HUES64 (cell line): ENCODE measurements at regions not wholly inside any gene's neighbourhood (a gene's known extent, or its start where the extent isn't known, plus 50 kb on each side); places are given as distances from the start of the nearest gene placed in this dataset.

Source experiments
- H3K27ac ChIP-seq: 2 replicates; pipeline ENCODE4 v1.7.0; 2013; ENCODE audit warnings: low read depth, low read length, inconsistent platforms
- H3K27me3 ChIP-seq: 2 replicates; pipeline ENCODE4 v1.6.1; 2013; ENCODE audit warnings: mild to moderate bottlenecking, low read length; ENCODE audit not compliant: insufficient read depth
- H3K36me3 ChIP-seq: 2 replicates; pipeline ENCODE4 v1.6.1; 2013; ENCODE audit warnings: mild to moderate bottlenecking, low read length; ENCODE audit not compliant: insufficient read depth
- H3K4me1 ChIP-seq: 2 replicates; pipeline ENCODE4 v1.6.1; 2013; ENCODE audit warnings: mild to moderate bottlenecking, low read length, moderate library complexity; ENCODE audit not compliant: insufficient read depth
- H3K4me3 ChIP-seq: 2 replicates; pipeline ENCODE4 v1.5.1; 2013; ENCODE audit warnings: mild to moderate bottlenecking, low read length, moderate library complexity
- H3K9ac ChIP-seq: 2 replicates; pipeline ENCODE4 v1.6.1; 2013; ENCODE audit warnings: mild to moderate bottlenecking, low read depth, low read length
- H3K9me3 ChIP-seq: 2 replicates; pipeline ENCODE4 v1.6.1; 2013; ENCODE audit warnings: low read depth, low read length; ENCODE audit not compliant: insufficient read depth
- WGBS: fragments of 150-250, 120-280 bp; methylation state at CpG from one replicate; pipeline ENCODE4 v1.1.7; 2013; ENCODE audit warnings: missing lambda C conversion rate; 5-methylcytosine and 5-hydroxymethylcytosine counted together

DNA sequence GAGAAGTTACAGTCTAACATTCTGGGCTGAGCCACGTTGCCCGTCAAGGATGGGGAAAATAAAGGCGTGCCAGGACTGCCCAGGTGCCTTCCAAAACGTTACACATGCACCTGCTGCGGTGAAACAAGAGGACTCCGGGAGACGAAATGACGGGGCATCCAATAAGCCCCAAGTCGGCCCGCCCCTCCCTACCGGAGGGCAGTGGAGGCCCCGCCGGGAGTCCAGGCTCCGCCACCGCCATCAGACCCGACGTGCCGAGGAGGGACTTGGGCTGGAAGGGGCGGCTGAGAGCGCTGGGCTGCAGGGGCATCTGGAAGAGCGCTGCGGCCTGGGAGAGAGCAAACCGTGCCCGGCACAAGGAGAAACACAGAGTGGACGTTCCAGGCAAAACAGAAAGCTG is 112.5 kb upstream of the GPC1 start:
- Histone ChIP-seq H3K9ac (no peak overlapping the region), H3K9me3 (no peaks in the 10 kb centered on the region), H3K4me1 (0 out of 2 replicates have a peak, but pooled peaks cover 4% of the 10 kb centered on the region), H3K27me3 (no peaks in the 10 kb centered on the region), H3K36me3 (no peaks in the 10 kb centered on the region), H3K4me3 (no peak overlapping the region), H3K27ac (no peak overlapping the region)
- 94% methylated on average over 25 of the region's 25 CpGs for WGBS

DNA sequence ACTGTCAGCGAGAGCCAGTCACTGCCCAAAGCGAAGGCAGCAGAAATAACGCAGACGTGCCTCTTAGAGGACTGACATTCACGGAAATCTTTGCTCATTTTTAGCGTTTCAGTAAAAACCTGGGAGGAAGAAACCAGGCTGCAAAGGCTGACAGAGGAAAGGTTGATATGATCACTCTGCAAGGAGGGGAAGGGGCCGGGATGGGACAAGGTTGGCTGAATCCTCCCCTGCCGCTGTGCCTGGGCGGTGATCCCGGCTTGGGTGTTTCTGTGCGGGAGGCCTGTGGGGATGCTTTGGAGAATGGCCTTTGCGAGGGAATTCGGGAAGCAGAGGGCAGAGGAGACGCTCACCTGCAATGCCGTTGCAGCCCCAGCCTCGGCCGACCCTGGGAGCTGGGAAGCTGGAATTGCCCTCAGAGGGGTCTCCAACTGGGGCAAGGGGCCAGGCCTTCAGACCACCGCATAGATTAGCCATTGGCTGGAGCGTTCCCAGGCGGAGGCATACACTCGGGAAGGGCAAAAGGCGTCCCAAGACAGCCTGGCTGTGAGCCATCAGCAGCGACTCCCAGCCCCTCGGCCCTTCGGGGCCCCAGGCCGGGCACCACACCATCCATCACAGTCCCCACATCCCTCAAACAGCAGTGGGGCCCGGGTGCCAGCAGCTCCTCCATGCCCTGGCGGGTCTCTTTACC is 111.7 kb upstream of the GPC1 start:
- 92% methylated on average over 28 of the region's 28 CpGs for WGBS

DNA sequence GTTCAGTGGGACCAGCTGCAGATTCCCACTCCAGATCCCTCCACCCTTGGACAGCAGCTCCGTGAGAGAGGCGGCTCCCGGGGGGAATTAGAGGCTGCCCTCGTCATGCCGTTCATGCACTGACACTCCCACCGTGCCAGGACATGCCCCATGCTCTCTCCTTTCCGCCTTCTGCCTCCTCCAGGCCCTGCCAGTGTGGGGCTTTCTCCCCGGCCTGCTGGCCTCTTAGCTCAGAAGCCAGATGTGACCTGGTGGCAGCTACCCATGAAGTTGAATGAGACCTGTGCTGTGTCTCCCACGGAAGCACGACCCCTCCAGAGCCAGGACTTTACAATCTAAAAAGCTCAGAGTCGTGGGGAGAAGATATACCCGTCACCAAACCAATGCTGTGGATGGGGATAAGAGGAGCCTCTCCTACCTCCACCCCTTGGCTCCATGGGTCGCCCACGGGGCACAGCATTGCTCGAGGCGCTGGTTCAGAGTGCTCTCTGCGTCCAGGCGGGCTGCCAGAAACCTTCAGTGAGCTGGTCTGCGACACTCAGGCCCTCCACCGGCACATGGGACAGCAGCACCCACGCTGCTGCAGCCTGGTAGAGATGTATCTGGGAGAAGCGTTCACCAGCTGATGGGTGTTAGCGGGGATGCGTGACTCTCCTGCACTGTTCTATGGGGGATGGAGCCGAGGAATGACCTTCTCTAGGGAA is 111.0 kb upstream of the GPC1 start:
- no peak overlapping the region for H3K4me3 ChIP-seq
- no peaks in the 10 kb centered on the region for H3K36me3 ChIP-seq
- WGBS = 91% methylated on average over 25 of the region's 25 CpGs

More for the DNA sequence above, 111.7 kb upstream of the GPC1 start:
- no peaks in the 10 kb centered on the region for H3K36me3 ChIP-seq
- H3K27me3 ChIP-seq = no peaks in the 10 kb centered on the region
- H3K27ac ChIP-seq = no peak overlapping the region
- no peaks in the 10 kb centered on the region for H3K9me3 ChIP-seq
- H3K4me3 ChIP-seq = no peak overlapping the region
- H3K9ac ChIP-seq = no peak overlapping the region
- H3K4me1 ChIP-seq = 0 out of 2 replicates have a peak, but pooled peaks cover 4% of the 10 kb centered on the region

DNA sequence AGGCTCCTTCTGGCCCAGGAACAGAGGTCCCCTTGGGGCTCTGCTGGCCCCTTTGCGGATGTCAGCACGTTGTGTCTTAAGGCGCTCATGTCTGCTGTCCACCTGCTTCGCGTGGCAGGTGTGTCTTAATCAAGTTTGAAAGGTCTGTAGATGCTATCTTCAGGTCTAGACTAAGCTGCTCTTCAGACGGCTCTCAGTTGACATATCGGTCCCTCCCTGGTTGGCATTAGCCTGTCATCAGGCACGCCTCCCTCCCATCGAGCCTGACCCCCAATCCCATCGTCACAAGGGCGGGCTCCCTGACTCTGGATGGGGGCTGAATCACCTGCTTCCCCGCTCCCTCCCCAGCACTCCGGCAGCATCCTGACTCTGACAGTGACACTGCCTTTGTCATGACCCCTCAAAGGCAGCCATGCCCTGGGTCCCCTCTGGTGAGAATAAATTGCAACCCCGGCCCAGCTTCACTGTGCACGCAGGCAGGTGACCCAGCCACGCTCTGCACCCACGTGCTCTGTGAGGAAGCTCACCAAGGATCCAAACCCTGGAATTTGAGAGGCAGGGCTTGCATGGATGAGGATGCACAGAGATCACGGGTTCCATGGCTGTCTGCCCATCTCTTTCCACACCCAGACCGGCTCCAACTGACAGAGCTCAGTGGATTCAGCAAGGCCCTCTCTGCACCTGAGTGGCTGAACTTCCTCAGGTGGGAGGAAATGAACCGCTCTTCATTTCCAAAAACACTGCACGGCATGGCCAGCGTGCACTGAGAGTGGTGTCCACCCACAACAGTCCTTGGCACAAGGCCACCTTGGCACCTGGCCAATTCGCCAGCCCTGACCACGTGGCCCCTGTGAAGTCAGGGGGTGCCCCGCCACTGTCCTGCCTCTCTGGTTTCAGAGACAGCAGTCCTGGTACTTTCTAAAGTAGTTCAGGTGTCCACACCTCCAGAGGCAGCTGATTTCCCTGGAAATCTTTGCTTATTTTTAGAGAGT is 110.2 kb upstream of the GPC1 start:
- H3K27me3 ChIP-seq = no peaks in the 10 kb centered on the region
- H3K4me1 ChIP-seq = 0 out of 2 replicates have a peak, but pooled peaks cover 4% of the 10 kb centered on the region
- no peak overlapping the region for H3K4me3 ChIP-seq
- H3K9ac ChIP-seq = no peak overlapping the region
- no peaks in the 10 kb centered on the region for H3K36me3 ChIP-seq
- H3K9me3 ChIP-seq = peaks cover under 1% of the 10 kb centered on the region; the same call in 1 of the 2 replicates
- WGBS = 94% methylated on average over 25 of the region's 25 CpGs
- no peak overlapping the region for H3K27ac ChIP-seq

More for the DNA sequence above, 111.0 kb upstream of the GPC1 start:
- no peaks in the 10 kb centered on the region for H3K27me3 ChIP-seq
- H3K9me3 ChIP-seq = no peaks in the 10 kb centered on the region
- H3K27ac ChIP-seq = no peak overlapping the region
- no peak overlapping the region for H3K9ac ChIP-seq
- H3K4me1 ChIP-seq = 0 out of 2 replicates have a peak, but pooled peaks cover 4% of the 10 kb centered on the region

DNA sequence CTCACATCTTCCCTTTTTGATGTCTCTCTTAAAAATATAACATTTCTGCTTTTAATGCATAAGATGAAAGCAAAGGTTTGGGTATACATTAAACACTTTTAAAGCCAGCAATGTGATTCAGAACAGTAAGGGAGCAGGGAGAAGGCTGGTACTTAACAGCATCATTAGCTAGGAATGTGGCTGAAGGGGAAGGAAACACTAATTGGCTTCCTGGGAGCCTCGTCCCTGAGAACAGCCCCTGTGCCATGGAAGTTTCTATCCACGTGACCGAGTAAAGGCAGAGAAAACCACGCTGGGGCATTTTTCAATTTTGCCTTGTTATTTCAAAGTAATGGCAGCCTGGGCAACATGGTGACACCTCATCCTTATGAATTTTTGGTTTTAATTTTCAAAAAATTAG is 109.2 kb upstream of the GPC1 start:
- Histone ChIP-seq H3K36me3 (no peaks in the 10 kb centered on the region), H3K27ac (no peak overlapping the region), H3K27me3 (no peaks in the 10 kb centered on the region), H3K9me3 (peaks cover 4% of the 10 kb centered on the region; the same call in 1 of the 2 replicates), H3K9ac (no peak overlapping the region), H3K4me1 (no peaks in the 10 kb centered on the region), H3K4me3 (no peak overlapping the region)
- 50% methylated on average over 4 of the region's 4 CpGs for WGBS

DNA sequence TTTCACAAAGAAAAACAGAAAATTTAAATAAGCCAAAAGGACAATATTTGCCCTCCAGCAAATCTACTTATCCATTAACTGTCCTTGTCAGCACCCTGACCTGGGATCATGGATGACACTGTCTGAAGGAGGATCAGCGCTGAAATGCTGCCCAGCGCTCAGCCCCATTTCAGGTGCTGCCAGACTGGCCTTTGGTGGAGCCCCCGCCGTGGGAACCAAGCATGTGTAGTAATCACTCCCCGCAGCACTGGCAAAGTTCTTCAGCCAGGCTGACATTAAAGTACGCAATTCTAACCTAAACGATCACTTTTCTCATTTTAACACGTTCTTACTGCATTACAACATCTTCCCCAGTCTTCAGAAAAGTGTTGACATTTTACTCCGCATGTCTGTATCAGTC is 108.6 kb upstream of the GPC1 start:
- Histone ChIP-seq H3K4me1 (no peaks in the 10 kb centered on the region), H3K36me3 (no peaks in the 10 kb centered on the region), H3K9ac (no peak overlapping the region), H3K27me3 (no peaks in the 10 kb centered on the region), H3K4me3 (no peak overlapping the region), H3K27ac (no peak overlapping the region), H3K9me3 (peaks cover 4% of the 10 kb centered on the region; the same call in 1 of the 2 replicates)
- WGBS = 92% methylated on average over 9 of the region's 9 CpGs

DNA sequence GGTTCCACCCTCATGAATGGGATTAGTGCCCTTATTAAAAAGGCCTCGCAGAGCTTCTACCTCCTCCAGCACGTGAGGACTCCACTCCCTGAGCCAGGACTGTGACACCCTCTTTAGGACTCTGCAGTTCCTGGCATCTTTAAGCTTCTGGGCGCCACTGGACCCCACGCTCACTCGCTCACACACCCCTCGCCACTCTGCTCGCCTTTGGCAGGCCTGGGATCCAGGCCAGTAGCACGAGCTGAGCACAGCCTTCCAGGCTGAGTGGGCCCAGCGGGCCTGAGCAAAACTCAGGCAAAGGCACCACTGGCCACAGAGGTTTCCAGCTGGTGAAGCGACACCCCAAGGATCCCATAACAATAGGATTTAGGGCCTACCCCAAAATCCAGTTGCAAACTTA is 107.9 kb upstream of the GPC1 start:
- Histone ChIP-seq H3K36me3 (no peaks in the 10 kb centered on the region), H3K4me3 (no peak overlapping the region), H3K4me1 (no peaks in the 10 kb centered on the region), H3K9ac (no peak overlapping the region), H3K27me3 (no peaks in the 10 kb centered on the region), H3K27ac (no peak overlapping the region), H3K9me3 (peaks cover 7% of the 10 kb centered on the region; the same call in 1 of the 2 replicates)
- 96% methylated on average over 10 of the region's 10 CpGs for WGBS

DNA sequence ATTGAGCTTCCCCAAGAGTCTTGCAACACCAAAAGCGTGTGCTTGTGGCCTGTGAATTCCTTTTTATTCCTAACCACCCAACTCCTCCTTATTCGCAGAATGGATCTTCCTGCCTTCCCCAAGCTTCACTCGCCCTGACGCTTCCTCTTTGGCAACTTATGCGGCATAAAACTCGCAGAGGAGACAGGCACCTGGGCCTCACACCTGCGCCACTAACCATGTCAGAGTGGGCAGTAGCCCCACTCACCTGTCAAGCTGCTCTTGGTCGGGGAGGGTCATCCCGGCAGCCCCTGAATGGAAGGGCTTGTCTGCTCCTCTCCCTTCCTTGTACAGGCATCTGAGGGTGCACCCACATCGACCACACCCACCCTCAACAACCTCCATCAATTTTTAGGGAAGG is 106.9 kb upstream of the GPC1 start:
- H3K9ac ChIP-seq = no peak overlapping the region
- H3K27ac ChIP-seq = no peak overlapping the region
- peaks cover 7% of the 10 kb centered on the region; the same call in 1 of the 2 replicates for H3K9me3 ChIP-seq
- no peak overlapping the region for H3K4me3 ChIP-seq
- H3K27me3 ChIP-seq = no peaks in the 10 kb centered on the region
- 93% methylated on average over 10 of the region's 10 CpGs for WGBS
- H3K36me3 ChIP-seq = no peaks in the 10 kb centered on the region
- H3K4me1 ChIP-seq = no peaks in the 10 kb centered on the region

DNA sequence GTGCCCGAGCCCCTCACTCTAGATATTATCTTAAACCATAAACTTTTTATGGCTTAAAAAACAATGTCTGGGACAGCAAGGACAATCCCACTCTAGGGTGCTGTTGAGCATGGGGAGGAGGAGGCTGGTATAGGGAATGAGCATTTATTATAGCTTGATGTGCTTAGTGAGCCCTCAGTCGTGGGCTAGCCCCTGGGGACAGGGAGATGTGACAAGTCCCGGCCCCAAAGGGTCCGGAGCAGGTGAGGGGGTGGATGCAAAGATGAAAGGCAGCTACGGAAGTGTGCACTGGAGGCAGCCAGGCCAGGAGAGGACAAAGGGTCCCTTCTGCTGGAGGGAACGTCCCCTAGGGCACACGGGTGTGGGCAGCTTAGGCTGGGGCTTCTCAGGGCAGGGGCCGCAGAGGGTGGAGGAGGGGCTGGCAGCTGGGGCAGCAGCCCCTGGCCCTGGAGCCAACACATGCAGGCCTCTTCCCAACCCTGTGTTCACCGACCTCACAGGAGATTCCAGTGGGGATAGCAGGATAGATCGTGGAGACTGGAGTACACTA is 106.3 kb upstream of the GPC1 start:
- 91% methylated on average over 9 of the region's 10 CpGs for WGBS
- Histone ChIP-seq H3K9ac (no peak overlapping the region), H3K4me3 (no peak overlapping the region), H3K36me3 (no peaks in the 10 kb centered on the region), H3K4me1 (no peaks in the 10 kb centered on the region), H3K27ac (no peak overlapping the region), H3K27me3 (no peaks in the 10 kb centered on the region), H3K9me3 (peaks cover 7% of the 10 kb centered on the region; the same call in 1 of the 2 replicates)

DNA sequence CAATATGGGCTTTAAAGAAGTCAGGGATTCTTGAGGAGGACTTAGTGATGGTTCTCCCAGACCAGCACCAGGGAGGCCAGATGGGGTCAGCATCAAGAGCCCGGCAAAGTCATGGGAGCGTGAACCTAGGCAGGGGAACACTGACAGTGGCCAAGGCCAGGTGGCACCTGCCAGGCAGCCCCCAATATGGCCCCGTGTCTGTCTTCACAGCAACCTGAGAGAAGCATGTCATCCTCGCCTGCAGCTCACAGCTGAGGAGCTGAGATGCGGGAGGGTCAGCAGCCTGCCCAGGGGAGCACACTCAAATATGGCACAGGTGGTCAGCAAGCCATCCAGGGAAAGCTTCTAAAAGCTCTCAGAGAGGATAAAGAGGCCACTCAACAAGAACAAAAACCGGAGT is 105.7 kb upstream of the GPC1 start:
- H3K4me1 ChIP-seq = no peaks in the 10 kb centered on the region
- H3K9ac ChIP-seq = no peak overlapping the region
- H3K27me3 ChIP-seq = no peaks in the 10 kb centered on the region
- no peak overlapping the region for H3K27ac ChIP-seq
- H3K9me3 ChIP-seq = peaks cover 7% of the 10 kb centered on the region; the same call in 1 of the 2 replicates
- H3K4me3 ChIP-seq = no peak overlapping the region
- no peaks in the 10 kb centered on the region for H3K36me3 ChIP-seq
- 92% methylated on average over 6 of the region's 6 CpGs for WGBS
